Nephron progenitor cell (in vitro differentiated cells): ENCODE measurements at regions not wholly inside any gene's neighbourhood (a gene's known extent, or its start where the extent isn't known, plus 50 kb on each side); places are given as distances from the start of the nearest gene placed in this dataset.

Experiments used
- DNase-seq: peaks from one replicate; pipeline ENCODE4 v3.0.0; 2021
- H3K27ac Mint-ChIP-seq: 2 replicates; pipeline ENCODE4 v1.8.0; 2021; ENCODE audit warnings: mild to moderate bottlenecking, moderate library complexity, mixed read lengths
- H3K27me3 Mint-ChIP-seq: 2 replicates; pipeline ENCODE4 v1.8.0; 2021; ENCODE audit warnings: mild to moderate bottlenecking, low read depth, mixed read lengths; ENCODE audit not compliant: poor library complexity
- H3K36me3 Mint-ChIP-seq: 2 replicates; pipeline ENCODE4 v1.8.0; 2021; ENCODE audit warnings: low read depth, mixed read lengths
- H3K4me1 Mint-ChIP-seq: 2 replicates; pipeline ENCODE4 v1.8.0; 2021; ENCODE audit warnings: mixed read lengths
- H3K4me3 Mint-ChIP-seq: 2 replicates; pipeline ENCODE4 v1.8.0; 2021; ENCODE audit warnings: mild to moderate bottlenecking, moderate library complexity, mixed read lengths
- H3K9me3 Mint-ChIP-seq: 2 replicates; pipeline ENCODE4 v1.8.0; 2021; ENCODE audit warnings: mild to moderate bottlenecking, moderate library complexity, mixed read lengths
- CTCF ChIP-seq: fragments of 200-600 bp; sonication (generic); IDR thresholded peaks from 2 replicates; pipeline ENCODE4 v1.5.0; 2021; ENCODE audit warnings: antibody characterized with exemption

- Mint-ChIP-seq H3K27me3 (peaks cover 52% of the 10 kb centered on the region), H3K4me3 (no peak overlapping the region), H3K27ac (no peak overlapping the region), H3K4me1 (peaks cover 37% of the 10 kb centered on the region), H3K36me3 (no peaks in the 10 kb centered on the region), H3K9me3 (no peaks in the 10 kb centered on the region)
- DNase-seq = no peak
- no peak for TF ChIP-seq CTCF
Measured at GRCh38 chr18:76584414-76585310, 89.6 kb upstream of the ZNF516 start.

DNA sequence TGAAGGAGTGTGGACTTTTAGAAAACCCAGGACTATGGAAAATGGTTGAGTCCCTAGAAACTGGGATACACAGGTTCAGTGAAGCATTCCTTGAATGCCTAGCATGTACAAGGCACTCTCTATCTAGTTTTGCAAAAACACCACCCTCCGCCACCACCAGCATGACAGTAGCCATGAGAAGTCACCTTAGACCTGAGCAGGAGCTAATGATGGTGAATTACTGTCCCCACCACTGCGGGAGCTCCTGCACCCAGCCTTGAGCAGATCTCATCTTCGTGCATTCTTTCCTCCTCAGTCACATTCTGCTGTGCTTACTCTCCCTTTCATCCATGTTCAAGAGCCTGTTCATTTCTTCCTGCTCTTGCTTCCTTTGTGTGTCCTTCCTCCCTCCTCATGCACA is 86.2 kb upstream of the ZNF516 start:
- DNase-seq = no peak
- Mint-ChIP-seq H3K9me3 (peaks cover 3% of the 10 kb centered on the region), H3K27me3 (peaks cover 75% of the 10 kb centered on the region), H3K27ac (no peak overlapping the region), H3K36me3 (no peaks in the 10 kb centered on the region), H3K4me1 (peaks cover 27% of the 10 kb centered on the region), H3K4me3 (no peak overlapping the region)
- no peak for TF ChIP-seq CTCF

- H3K9me3 Mint-ChIP-seq = peaks cover 11% of the 10 kb centered on the region
- H3K36me3 Mint-ChIP-seq = peaks cover 3% of the 10 kb centered on the region
- H3K4me3 Mint-ChIP-seq = no peak overlapping the region
- DNase-seq = no peak
- no peak overlapping the region for H3K27ac Mint-ChIP-seq
- H3K4me1 Mint-ChIP-seq = peaks cover 27% of the 10 kb centered on the region
- H3K27me3 Mint-ChIP-seq = peaks cover 71% of the 10 kb centered on the region
- TF ChIP-seq CTCF = no peak
Measured at GRCh38 chr18:76580288-76580962, 85.4 kb upstream of the ZNF516 start.

DNA sequence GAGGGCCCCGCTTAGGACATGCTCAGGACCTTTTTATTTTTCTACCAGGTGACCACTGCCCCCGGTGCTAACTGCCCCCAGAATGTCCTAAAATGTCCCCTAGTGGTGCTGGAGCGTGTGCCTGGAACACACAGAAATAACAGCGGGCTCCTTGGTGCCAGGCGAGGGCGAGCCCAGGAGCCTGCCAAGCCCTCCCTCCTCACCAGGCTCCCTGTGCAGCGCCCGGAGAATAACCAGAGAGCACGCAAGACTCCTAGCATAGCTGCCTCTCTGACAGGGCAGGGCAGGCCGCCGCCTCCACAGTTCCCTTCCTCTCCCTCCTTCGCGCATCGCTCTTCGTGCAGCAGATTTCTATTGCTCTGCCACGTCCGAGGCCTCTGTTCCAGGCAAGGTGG is 84.3 kb upstream of the ZNF516 start:
- Mint-ChIP-seq H3K4me3 (no peak overlapping the region), H3K27ac (no peak overlapping the region), H3K27me3 (peaks cover 65% of the 10 kb centered on the region), H3K4me1 (peaks cover 27% of the 10 kb centered on the region), H3K36me3 (peaks cover 9% of the 10 kb centered on the region), H3K9me3 (peaks cover 19% of the 10 kb centered on the region)
- TF ChIP-seq CTCF = no peak
- no peak for DNase-seq

DNA sequence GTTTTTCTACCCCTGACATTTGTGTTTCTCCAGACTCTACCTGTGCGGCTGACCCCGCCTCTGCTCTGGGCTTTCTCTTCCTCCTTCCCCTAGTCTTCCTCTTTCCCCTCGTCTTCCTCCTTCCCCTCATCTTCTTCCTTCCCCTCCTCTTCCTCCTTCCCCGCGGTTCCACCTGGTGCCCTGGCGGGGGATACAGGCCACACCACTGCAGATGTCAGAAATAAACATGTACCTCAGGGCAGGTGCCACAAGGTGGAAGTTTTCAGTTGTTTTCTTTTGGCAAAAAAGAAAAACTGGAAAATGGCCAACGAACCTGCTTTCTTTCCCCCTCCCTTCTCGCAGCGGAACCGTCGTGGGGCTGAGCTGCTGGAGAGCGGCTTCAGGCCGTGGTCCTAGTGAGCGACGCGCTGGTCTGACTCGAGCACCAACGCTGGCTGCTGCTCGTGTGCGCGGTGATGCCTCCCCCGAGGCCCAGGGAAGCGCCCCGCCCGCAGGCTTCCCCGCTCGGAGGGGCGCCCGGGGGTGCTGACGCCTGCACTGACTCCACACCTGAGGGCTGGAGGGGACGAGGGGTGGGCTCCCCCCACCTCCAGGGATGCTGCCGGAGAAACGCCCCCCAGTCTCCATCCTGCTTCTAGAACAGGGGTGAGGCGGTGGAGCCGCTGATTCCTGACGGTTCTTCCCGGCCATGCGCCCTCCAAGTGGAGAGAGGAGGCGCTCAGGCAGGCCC is 83.7 kb upstream of the ZNF516 start:
- no peak for TF ChIP-seq CTCF
- Mint-ChIP-seq H3K27ac (no peak overlapping the region), H3K4me1 (peaks cover 27% of the 10 kb centered on the region), H3K36me3 (peaks cover 9% of the 10 kb centered on the region), H3K4me3 (peak overlapping the region; percentile 19), H3K27me3 (peaks cover 60% of the 10 kb centered on the region), H3K9me3 (peaks cover 19% of the 10 kb centered on the region)
- peak; percentile 22 for DNase-seq
